ENCODE measurements at regions not wholly inside any gene's neighbourhood (a gene's known extent, or its start where the extent isn't known, plus 50 kb on each side); places are given as distances from the start of the nearest gene placed in this dataset.
"Not testable (repeated sequence)": the region's sequence is repeated elsewhere in the genome, so short reads cannot be mapped to it uniquely, and the experiment has no call there.

- no peak for DNase-seq (ENCODE audit: low read depth in 2 of 2)
Measured at GRCh38 chr12:7591531-7591930, 74.2 kb downstream of the APOBEC1 start.

DNA sequence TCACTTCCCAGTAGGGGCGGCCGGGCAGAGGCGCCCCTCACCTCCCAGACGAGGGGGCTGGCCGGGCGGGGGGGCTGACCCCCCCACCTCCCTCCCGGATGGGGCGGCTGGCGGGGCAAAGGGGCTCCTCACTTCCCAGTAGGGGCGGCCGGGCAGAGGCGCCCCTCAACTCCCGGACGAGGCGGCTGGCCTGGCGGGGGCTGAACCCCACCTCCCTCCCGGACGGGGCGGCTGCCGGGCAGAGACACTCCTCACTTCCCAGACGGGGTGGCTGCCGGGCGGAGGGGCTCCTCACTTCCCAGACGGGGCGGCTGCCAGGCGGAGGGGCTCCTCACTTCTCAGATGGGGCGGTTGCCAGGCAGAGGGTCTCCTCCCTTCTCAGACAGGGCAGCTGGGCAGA is 75.6 kb downstream of the APOBEC1 start:
- DNase-seq (ENCODE audit: low read depth in 2 of 2) = not testable (repeated sequence)

DNA sequence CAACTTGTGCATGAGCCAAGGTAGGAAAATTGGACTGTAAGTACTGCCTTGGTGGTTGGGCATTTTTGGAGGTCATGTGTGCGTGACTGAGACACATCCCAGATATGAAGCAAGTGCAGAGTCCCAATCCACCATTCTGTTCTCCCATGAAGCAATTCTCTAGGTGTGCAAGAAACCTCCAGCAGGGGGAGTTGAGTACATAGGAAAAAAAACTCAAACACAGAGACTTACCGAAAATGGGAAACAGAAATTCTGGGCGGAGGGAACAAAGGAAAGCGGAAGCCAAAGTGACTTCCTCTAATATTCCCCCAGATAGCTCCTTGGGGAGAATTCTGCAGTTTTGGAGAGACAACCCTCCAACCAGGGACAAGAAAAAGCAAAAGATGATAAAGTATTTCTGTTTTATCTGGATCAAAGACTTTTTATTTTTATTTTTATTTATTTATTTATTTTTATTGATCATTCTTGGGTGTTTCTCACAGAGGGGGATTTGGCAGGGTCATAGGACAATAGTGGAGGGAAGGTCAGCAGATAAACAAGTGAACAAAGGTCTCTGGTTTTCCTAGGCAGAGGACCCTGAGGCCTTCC is 76.9 kb downstream of the APOBEC1 start:
- peak; percentile 6 to 8 for DNase-seq (ENCODE audit: low read depth in 2 of 2)

- not testable (repeated sequence) for DNase-seq (ENCODE audit: low read depth in 2 of 2)
Measured at GRCh38 chr12:7584137-7584536, 80.6 kb upstream of the CD163 start.

- DNase-seq (ENCODE audit: low read depth in 2 of 2) = no peak
Measured at GRCh38 chr12:7583471-7583870, 79.9 kb upstream of the CD163 start.

DNA sequence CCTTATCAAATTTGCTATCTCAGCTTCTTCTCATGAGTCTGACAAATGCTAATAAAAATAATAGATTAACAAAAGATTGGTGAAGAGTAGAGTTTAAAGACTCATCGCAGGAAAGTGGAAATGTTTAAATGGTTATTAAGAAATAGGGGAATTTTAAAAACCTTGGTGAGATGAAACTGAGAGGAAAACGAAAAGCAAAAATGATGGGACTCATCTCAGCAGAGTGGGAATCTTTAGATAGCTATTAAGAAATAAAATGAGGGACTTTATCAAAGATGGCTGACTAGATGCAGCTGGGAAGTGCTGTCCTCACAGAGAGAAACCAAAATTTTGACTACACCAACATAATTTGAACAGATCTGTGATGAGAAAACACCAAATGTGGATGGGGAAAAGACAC is 79.2 kb upstream of the CD163 start:
- DNase-seq (ENCODE audit: low read depth in 2 of 2) = no peak

GRCh38 chr12:7581625-7582024 is 78.0 kb upstream of the CD163 start:
- no peak for DNase-seq (ENCODE audit: low read depth in 2 of 2)

DNA sequence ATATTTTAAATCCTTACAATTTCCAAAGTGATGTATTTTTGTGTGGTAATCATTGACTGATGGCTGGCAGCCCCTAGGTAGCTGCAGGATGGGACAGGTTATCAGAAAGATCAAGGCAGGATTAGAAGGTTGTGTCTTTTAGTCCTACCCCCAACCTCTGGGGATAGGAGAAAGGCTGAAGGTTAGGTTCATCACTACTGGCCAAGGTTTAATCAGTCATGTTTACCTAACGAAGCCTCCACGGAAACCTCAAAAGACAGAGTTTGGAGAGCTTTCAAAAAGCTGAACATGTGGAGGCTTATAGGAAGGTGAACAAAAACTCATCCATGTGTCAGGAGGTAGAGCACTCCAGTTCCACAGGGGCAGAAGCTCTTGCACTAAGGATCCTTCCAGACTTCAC is 77.5 kb upstream of the CD163 start:
- DNase-seq (ENCODE audit: low read depth in 2 of 2) = no peak

DNA sequence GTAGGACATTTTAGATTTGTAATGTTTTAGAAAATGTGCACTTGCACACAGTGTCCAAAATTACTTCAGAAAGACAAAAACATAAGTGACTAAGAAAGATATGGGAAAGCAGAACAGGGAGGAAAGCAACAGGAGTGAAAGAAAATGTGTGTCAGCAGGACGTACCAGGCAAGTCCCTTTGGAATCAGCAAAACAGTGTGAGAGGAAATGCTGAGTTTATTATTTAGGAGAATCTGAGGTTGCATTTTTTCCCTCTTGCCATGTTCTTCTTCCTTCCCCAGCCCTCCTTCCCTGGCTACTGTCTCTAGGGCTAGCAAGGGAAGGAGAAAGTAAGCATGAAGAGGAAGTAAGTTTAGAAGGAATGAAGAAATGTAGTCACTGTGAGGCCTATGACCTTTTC is 67.7 kb upstream of the CD163 start:
- DNase-seq (ENCODE audit: low read depth in 2 of 2) = no peak

DNA sequence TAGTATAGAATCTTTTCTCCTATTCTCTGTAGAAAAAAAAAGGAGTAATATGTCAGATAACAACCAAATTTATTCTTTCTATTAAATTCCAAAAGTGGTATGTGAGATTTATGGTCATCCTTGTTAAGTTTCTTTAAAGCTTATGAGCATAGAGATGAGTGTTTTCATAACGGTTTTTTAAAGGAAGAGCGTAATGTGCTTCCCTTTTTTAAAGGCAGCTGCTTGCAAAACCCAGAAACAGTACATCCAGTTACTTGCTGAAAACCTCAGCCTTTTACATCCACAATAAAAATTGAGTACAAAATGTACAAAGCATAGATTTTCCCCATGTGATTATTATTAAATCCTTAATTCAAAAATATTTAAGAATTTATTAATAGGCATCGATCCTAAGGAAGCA is 53.6 kb upstream of the CD163 start:
- no peak for DNase-seq (ENCODE audit: low read depth in 2 of 2)

DNA sequence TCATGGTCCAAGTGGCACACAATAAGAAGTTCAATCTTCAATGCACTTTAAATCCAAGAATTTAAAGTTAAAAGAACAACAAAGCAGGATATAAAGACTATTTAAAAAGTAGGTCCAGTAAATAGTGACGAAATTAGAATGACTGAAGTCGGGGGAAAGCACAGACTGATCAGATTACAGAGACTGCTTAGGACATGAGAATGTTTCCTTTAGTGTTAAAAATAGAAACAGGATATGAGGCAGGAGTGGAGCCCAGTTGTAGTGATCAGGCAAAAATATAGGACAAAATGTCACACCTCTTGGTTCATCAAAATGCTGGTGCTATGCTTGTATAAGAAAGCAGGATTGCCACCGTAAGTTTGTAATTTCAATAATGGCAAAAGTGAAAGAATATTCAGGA is 52.2 kb upstream of the CD163 start:
- DNase-seq (ENCODE audit: low read depth in 2 of 2) = no peak

- not testable (repeated sequence) for DNase-seq (ENCODE audit: low read depth in 2 of 2)
Measured at GRCh38 chr12:7554831-7555230, 51.3 kb upstream of the CD163 start.

All from stimulated activated CD8-positive, alpha-beta memory T cell treated with anti-CD3 and anti-CD28 coated beads, Interleukin-2, amount 100 ng/mL, for 48 hours (primary cell).